K562 (cell line): ENCODE measurements at regions not wholly inside any gene's neighbourhood (a gene's known extent, or its start where the extent isn't known, plus 50 kb on each side); places are given as distances from the start of the nearest gene placed in this dataset.

Source experiments
- ATAC-seq: fragments of 200-7000 bp; cut with Tn5 transposase; 3 replicates; pipeline ENCODE4 v1.9.1; 2020; ENCODE audit warnings: moderate library complexity
- BruUV-seq: library from RNA; stranded (reverse); fragments of 400-500 nt; replicated peaks from 2 replicates; lab custom pipeline; 2021; lab: Mats Ljungman, UMichigan
- CTCF ChIA-PET: fragments of 300-600 bp; formaldehyde crosslinking; extraction: SDS; loops from one replicate; lab custom pipeline; 2021; ENCODE audit warnings: low intra/inter-chr PET ratio; lab: Yijun Ruan, JAX
- POLR2A ChIA-PET: fragments of 300-600, 350-650 bp; sonication (Branson Sonifier 250); formaldehyde crosslinking; extraction: SDS; loops from one replicate; lab custom pipeline; 2021; ENCODE audit warnings: antibody characterized with exemption, inconsistent platforms; lab: Yijun Ruan, JAX
- DNase-seq, 4 experiments: peaks; one replicate each; pipeline versions ENCODE4 v3.0.0 to v3.0.0-alpha.2; 2011 to 2018; ENCODE audit warnings: low spot score in 3 of 4, mixed read lengths in 3 of 4; ENCODE audit errors: extremely low read depth in 1 of 4
- FAIRE-seq: peaks from 2 replicates; lab custom pipeline; 2011; peaks lifted over from hg19 to GRCh38; lab: Jason Lieb, UNC
- H2AFZ ChIP-seq: 2 replicates; pipeline ENCODE4 v1.6.0; 2011; ENCODE audit warnings: low read depth, low read length, control low read depth, inconsistent platforms
- H3K27ac ChIP-seq: fragments of 200-600 bp; 3 replicates; pipeline ENCODE4 v1.8.0; 2011; ENCODE audit warnings: low read depth, mild to moderate bottlenecking, control low read depth, inconsistent platforms, low read length, moderate library complexity, mixed read lengths; ENCODE audit errors: extremely low read depth
- H3K27me3 ChIP-seq, 2 experiments: fragments of 300-600 bp in 1 of 2; 2 replicates in 1 of 2; 3 replicates in 1 of 2; pipeline versions ENCODE4 v1.6.0 to v1.8.0; 2011; ENCODE audit warnings: inconsistent platforms in 2 of 2, low read length in 2 of 2, mild to moderate bottlenecking in 1 of 2, mixed read lengths in 1 of 2, moderate library complexity in 1 of 2; ENCODE audit not compliant: control insufficient read depth in 2 of 2, insufficient read depth in 2 of 2
- H3K36me3 ChIP-seq: fragments of 300-600 bp; 3 replicates; pipeline ENCODE4 v1.8.0; 2011; ENCODE audit warnings: mild to moderate bottlenecking, low read length, inconsistent platforms; ENCODE audit not compliant: control insufficient read depth, insufficient read depth
- H3K4me1 ChIP-seq, 2 experiments: fragments of 200-600 bp in 1 of 2; replicated peaks in 1 of 2; 2 replicates in 1 of 2; 3 replicates in 1 of 2; pipeline versions ENCODE4 v1.5.1 to v1.8.0; 2011; ENCODE audit warnings: inconsistent platforms in 2 of 2, low read length in 2 of 2, mild to moderate bottlenecking in 1 of 2, mixed read lengths in 1 of 2, moderate library complexity in 1 of 2; ENCODE audit not compliant: control insufficient read depth in 2 of 2, insufficient read depth in 2 of 2
- H3K4me2 ChIP-seq: 2 replicates; pipeline ENCODE4 v1.6.1; 2011; ENCODE audit warnings: low read length, control low read depth, inconsistent platforms, mixed read lengths; ENCODE audit not compliant: insufficient read depth
- H3K4me3 ChIP-seq: fragments of 200-600 bp; sonication (generic), shearing (Covaris generic); 2 replicates; pipeline ENCODE4 v1.5.1; 2016; ENCODE audit warnings: control low read depth, inconsistent platforms
- H3K79me2 ChIP-seq: fragments of 200-600 bp; 3 replicates; pipeline ENCODE4 v1.8.0; 2011; ENCODE audit warnings: low read length, inconsistent platforms; ENCODE audit not compliant: control insufficient read depth, insufficient read depth
- H3K9ac ChIP-seq, 2 experiments: 2 replicates each; pipeline versions ENCODE4 v1.6.0 to v1.6.1; 2011; ENCODE audit warnings: low read depth in 2 of 2, low read length in 2 of 2, control low read depth in 1 of 2, inconsistent platforms in 1 of 2, mild to moderate bottlenecking in 1 of 2, mixed read lengths in 1 of 2; ENCODE audit not compliant: insufficient read depth in 1 of 2
- H3K9me1 ChIP-seq: one replicate; pipeline ENCODE4 v1.6.0; 2011; ENCODE audit warnings: inconsistent platforms, mild to moderate bottlenecking, low read length, moderate library complexity; ENCODE audit not compliant: control insufficient read depth, insufficient read depth
- H3K9me3 ChIP-seq: replicated peaks from 2 replicates; pipeline ENCODE4 v1.5.1; 2011; ENCODE audit warnings: low read depth, low read length, inconsistent platforms; ENCODE audit not compliant: control insufficient read depth, insufficient read depth
- H4K20me1 ChIP-seq: replicated peaks from 2 replicates; pipeline ENCODE4 v1.6.1; 2011; ENCODE audit warnings: low read length, inconsistent platforms, mixed read lengths; ENCODE audit not compliant: control insufficient read depth, insufficient read depth
- ESRRB ChIP-seq: fragments of 250-450 bp; sonication (Bioruptor Pico); IDR thresholded peaks from 2 replicates; pipeline ENCODE4 v1.5.0; 2020; ENCODE audit warnings: mild to moderate bottlenecking, moderate library complexity, borderline replicate concordance
- KLF1 ChIP-seq: fragments of 450-650 bp; IDR thresholded peaks from 2 replicates; pipeline ENCODE4 v1.6.1; 2016; ENCODE audit warnings: missing genetic modification characterization, missing compliant biosample characterization
- SOX6 ChIP-seq: fragments of 450-650 bp; IDR thresholded peaks from 2 replicates; pipeline ENCODE4 v1.6.1; 2014; ENCODE audit warnings: mild to moderate bottlenecking
- SUPT5H ChIP-seq: fragments of 450-650 bp; IDR thresholded peaks from 2 replicates; pipeline ENCODE4 v1.6.1; 2016
- ZBTB5 ChIP-seq: fragments of 450-650 bp; IDR thresholded peaks from 2 replicates; pipeline ENCODE4 v1.6.1; 2017; ENCODE audit warnings: antibody characterized with exemption
- ZNF12 ChIP-seq: sonication (generic); formaldehyde crosslinking; IDR thresholded peaks from 2 replicates; pipeline ENCODE4 v1.4.0; 2020; ENCODE audit warnings: mild to moderate bottlenecking, missing genetic modification reagents
- ZNF668 ChIP-seq: fragments of 250-450 bp; sonication (Bioruptor Pico); IDR thresholded peaks from 2 replicates; pipeline ENCODE4 v1.8.0; 2022; ENCODE audit warnings: mild to moderate bottlenecking, inconsistent platforms
- ZNF76 ChIP-seq: fragments of 250-450 bp; sonication (Bioruptor Pico); IDR thresholded peaks from 2 replicates; pipeline ENCODE4 v1.4.0; 2020; ENCODE audit warnings: mild to moderate bottlenecking, moderate library complexity, borderline replicate concordance
- WGBS: fragments of 100-300 bp; shearing (Covaris generic); methylation state at CpG from one replicate; pipeline ENCODE4 v1.1.6; 2016; ENCODE audit warnings: low coverage, mixed read lengths; ENCODE audit not compliant: insufficient coverage; ENCODE audit errors: missing lambda C conversion rate; 5-methylcytosine and 5-hydroxymethylcytosine counted together
- in situ Hi-C: fragments of 300-500 bp; cut with MboI; formaldehyde crosslinking; loops from 4 replicates; pipeline ENCODE4 v1.15.0; 2018; ENCODE audit warnings: inconsistent platforms, mixed read lengths
- intact Hi-C: fragments of 100-400 bp; cut with micrococcal nuclease; formaldehyde crosslinking; loops from 2 replicates; pipeline ENCODE4 v1.14.2; 2022
- TF ChIP-seq, protein P1 (sequence below): IDR thresholded peaks from 3 replicates; pipeline ENCODE4 v1.6.1; 2011; ENCODE audit warnings: borderline replicate concordance, mild to moderate bottlenecking; ENCODE audit not compliant: insufficient read length, insufficient read depth
- TF ChIP-seq, protein P2 (sequence below): fragments of 450-650 bp; IDR thresholded peaks from 2 replicates; pipeline ENCODE4 v1.6.1; 2016; ENCODE audit warnings: mild to moderate bottlenecking

- WGBS, result 0% methylated on average over 1 of the region's 1 CpG
- Histone ChIP-seq H3K4me2 (no peak overlapping the region), H3K27ac (no peak overlapping the region), H2AFZ (no peak overlapping the region), H3K9me3 (no peaks in the 10 kb centered on the region), H3K4me1 (no peaks in the 10 kb centered on the region), H3K27me3 (no peaks in the 10 kb centered on the region), H3K36me3 (no peaks in the 10 kb centered on the region), H3K9me1 (no peaks in the 10 kb centered on the region), H3K79me2 (no peaks in the 10 kb centered on the region), H4K20me1 (no peaks in the 10 kb centered on the region), H3K9ac (no peak overlapping the region), H3K4me3 (no peak overlapping the region)
- FAIRE-seq, result no peak
- in situ Hi-C loops (no loop called here), intact Hi-C loops (no loop called here)
- ChIA-PET POLR2A (no interaction called here), CTCF (no interaction called here)
- TF ChIP-seq SOX6, result no peak
- TF ChIP-seq, protein P1, sequence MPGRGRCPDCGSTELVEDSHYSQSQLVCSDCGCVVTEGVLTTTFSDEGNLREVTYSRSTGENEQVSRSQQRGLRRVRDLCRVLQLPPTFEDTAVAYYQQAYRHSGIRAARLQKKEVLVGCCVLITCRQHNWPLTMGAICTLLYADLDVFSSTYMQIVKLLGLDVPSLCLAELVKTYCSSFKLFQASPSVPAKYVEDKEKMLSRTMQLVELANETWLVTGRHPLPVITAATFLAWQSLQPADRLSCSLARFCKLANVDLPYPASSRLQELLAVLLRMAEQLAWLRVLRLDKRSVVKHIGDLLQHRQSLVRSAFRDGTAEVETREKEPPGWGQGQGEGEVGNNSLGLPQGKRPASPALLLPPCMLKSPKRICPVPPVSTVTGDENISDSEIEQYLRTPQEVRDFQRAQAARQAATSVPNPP, result no peak
- no peak for ATAC-seq
- no peak for DNase-seq
- no TSS peak for BruUV-seq
Observed at GRCh38 chr7:45975367-45975766, 54.3 kb upstream of the IGFBP3 start.

GRCh38 chr7:45974540-45975360, 53.7 kb upstream of the IGFBP3 start:
- WGBS, result 2% methylated on average over 12 of the region's 12 CpGs
- ATAC-seq (no peak), DNase-seq (no peak), FAIRE-seq (no peak)
- H3K9me3 ChIP-seq, result no peaks in the 10 kb centered on the region
- no peaks in the 10 kb centered on the region for H4K20me1 ChIP-seq
- H3K9ac ChIP-seq, result no peak overlapping the region
- no peaks in the 10 kb centered on the region for H3K9me1 ChIP-seq
- ChIA-PET CTCF (no interaction called here), POLR2A (no interaction called here)
- no peak overlapping the region for H3K4me3 ChIP-seq
- no peaks in the 10 kb centered on the region for H3K4me1 ChIP-seq
- in situ Hi-C loops, result no loop called here
- no peaks in the 10 kb centered on the region for H3K27me3 ChIP-seq
- H2AFZ ChIP-seq, result no peak overlapping the region
- TF ChIP-seq ESRRB (CRISPR knock-in tag), result no peak
- TF ChIP-seq ZBTB5, result no peak
- no peak for TF ChIP-seq ZNF76 (CRISPR knock-in tag)
- no peak for TF ChIP-seq SUPT5H
- no peak for TF ChIP-seq ZNF12
- TF ChIP-seq KLF1 (tag), result no peak
- TF ChIP-seq, protein P2, sequence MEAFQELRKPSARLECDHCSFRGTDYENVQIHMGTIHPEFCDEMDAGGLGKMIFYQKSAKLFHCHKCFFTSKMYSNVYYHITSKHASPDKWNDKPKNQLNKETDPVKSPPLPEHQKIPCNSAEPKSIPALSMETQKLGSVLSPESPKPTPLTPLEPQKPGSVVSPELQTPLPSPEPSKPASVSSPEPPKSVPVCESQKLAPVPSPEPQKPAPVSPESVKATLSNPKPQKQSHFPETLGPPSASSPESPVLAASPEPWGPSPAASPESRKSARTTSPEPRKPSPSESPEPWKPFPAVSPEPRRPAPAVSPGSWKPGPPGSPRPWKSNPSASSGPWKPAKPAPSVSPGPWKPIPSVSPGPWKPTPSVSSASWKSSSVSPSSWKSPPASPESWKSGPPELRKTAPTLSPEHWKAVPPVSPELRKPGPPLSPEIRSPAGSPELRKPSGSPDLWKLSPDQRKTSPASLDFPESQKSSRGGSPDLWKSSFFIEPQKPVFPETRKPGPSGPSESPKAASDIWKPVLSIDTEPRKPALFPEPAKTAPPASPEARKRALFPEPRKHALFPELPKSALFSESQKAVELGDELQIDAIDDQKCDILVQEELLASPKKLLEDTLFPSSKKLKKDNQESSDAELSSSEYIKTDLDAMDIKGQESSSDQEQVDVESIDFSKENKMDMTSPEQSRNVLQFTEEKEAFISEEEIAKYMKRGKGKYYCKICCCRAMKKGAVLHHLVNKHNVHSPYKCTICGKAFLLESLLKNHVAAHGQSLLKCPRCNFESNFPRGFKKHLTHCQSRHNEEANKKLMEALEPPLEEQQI, result no peak
- no peak for TF ChIP-seq ZNF668
- no peaks in the 10 kb centered on the region for H3K36me3 ChIP-seq
- no peaks in the 10 kb centered on the region for H3K79me2 ChIP-seq
- H3K4me2 ChIP-seq, result no peak overlapping the region
- intact Hi-C loops, result no loop called here
- no TSS peak for BruUV-seq
- H3K27ac ChIP-seq, result no peak overlapping the region
